ENCODE measurements at regions not wholly inside any gene's neighbourhood (a gene's known extent, or its start where the extent isn't known, plus 50 kb on each side); places are given as distances from the start of the nearest gene placed in this dataset.
"Not testable (repeated sequence)": the region's sequence is repeated elsewhere in the genome, so short reads cannot be mapped to it uniquely, and the experiment has no call there.

DNA sequence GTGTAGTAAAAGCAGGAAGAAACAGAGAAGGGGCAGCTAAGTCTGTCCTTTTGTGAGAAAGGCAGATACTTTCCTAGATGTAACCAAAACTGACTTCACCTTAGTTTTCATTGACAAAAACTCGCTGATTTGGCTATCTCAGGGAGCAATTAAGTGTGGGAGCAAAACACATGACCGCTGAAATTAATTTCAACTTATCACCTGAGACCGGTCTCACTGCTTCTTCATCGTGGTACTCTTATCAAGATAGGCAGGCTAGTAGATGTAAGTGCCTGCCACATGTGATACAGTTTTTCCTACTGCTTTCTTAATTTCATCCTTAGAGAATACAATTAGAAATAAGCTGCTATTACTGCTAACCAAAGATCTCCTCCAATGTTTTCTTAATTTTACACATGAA, 168.7 kb downstream of the KBTBD2 start:
- TF ChIP-seq, protein P1, sequence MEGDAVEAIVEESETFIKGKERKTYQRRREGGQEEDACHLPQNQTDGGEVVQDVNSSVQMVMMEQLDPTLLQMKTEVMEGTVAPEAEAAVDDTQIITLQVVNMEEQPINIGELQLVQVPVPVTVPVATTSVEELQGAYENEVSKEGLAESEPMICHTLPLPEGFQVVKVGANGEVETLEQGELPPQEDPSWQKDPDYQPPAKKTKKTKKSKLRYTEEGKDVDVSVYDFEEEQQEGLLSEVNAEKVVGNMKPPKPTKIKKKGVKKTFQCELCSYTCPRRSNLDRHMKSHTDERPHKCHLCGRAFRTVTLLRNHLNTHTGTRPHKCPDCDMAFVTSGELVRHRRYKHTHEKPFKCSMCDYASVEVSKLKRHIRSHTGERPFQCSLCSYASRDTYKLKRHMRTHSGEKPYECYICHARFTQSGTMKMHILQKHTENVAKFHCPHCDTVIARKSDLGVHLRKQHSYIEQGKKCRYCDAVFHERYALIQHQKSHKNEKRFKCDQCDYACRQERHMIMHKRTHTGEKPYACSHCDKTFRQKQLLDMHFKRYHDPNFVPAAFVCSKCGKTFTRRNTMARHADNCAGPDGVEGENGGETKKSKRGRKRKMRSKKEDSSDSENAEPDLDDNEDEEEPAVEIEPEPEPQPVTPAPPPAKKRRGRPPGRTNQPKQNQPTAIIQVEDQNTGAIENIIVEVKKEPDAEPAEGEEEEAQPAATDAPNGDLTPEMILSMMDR (IDR thresholded peaks at IDR 0.05; ENCODE audit: poor library complexity): not testable (repeated sequence)
- not testable (repeated sequence) for TF ChIP-seq EZH2 (IDR thresholded peaks at IDR 0.05; ENCODE audit: borderline replicate concordance); EZH2phosphoT487 (IDR thresholded peaks at IDR 0.05; ENCODE audit: low read depth, severe bottlenecking, unreplicated experiment)

Data from hepatocyte (in vitro differentiated cells).